Stromal cell of bone marrow (primary cell): ENCODE measurements at regions not wholly inside any gene's neighbourhood (a gene's known extent, or its start where the extent isn't known, plus 50 kb on each side); places are given as distances from the start of the nearest gene placed in this dataset.
"Not testable (repeated sequence)": the region's sequence is repeated elsewhere in the genome, so short reads cannot be mapped to it uniquely, and the experiment has no call there.

Experiments
- DNase-seq: peaks from one replicate; pipeline ENCODE4 v3.0.0-alpha.2; 2012; ENCODE audit warnings: low read depth

DNA sequence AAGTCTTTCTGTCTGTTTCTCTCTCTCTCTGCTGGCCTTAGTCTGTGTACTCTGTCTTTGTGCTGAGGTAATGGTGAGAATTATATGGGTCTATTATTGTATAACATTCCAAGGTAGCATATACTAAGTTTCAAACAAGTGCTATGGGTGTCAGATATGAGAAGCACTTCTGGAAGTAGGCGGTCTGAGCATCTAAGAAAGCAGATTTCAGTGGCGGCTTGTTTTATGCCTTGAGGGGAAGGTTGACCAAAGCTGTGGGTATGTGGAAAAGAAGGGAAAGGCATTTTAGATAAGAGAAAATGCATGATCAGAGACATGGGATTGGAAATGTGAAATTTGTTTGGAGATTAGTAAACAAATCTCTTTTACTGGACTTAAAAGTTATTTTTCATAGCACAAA is 348.5 kb downstream of the RFC3 start:
- no peak for DNase-seq

DNA sequence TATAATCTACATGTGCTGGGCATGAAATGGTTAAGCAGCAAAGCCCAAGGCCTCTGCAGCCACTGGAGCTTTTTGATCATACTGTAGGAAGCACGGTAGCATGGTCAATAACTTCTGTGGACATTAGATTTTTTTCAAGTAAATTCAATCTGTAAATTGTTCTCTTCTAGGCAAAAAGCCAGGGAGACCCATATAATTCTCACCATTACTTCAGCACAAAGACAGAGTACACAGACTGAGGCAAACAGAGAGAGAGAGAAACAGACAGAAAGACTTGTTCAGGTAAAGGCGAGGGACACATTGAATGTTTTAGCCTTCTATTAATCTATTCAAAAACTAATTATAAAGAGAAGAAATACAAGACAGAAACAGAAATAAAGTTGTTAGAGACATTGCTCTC is 349.4 kb downstream of the RFC3 start:
- DNase-seq, result no peak

DNA sequence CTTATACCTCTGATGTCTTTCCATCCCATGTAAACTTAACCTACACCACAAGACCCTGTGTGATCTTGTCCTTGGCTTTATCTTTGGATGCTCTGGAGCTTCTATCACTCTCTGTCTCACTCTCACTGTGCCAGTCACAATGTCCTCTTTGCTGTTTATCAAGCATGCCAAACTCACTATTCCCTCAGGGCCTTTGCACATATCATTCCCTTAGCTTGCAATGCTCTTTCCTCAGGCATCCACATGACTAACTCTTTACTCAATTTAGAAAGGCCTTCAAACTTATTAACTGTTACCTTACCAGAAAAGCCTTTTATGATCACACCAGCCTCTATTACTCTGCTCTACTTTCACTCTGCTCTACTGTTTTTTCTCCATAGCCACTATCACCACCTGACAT is 354.1 kb downstream of the RFC3 start:
- DNase-seq, result peak; percentile 27

DNA sequence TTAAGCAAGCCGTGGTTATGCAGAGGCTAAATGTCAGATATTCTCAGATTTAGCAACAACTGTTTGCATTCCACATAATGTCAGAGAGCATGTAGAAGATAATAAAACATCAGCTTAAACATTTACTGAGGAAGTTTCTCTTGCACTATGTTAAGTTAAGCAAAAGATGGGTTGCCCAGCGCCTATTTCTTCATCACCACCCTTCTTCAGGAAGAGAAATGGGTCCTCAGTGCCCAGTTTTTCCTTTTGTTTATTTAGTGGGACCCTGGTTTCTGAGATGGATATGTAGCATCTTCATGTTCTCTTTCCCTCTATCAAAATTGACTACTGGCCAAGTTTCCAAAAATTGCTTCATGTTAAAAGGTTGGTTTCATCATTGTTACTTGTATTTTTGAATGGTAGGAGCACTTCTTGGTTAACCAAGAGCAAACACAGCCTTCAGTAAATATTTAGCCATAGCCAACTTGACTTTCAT is 356.8 kb downstream of the RFC3 start:
- DNase-seq, result no peak

DNA sequence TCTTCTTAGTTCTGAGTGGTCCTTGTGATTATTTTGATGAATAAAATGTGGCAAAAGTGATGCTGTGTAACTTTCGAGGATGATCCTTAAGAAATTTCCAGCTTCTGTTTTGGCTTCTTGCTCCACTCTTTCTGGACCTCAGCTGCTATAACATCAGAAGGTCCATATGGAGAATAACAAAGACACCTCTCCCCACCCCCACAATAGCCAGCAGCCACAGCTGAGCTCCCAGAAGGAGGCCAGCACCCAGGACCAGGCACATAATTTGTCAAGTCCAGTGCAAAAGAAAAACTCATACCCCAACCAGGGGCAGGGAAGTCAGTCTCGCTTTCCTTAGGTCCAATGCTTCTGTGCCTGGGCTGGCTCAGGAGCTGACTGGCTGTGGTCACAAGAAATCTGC is 357.6 kb downstream of the RFC3 start:
- no peak for DNase-seq

DNA sequence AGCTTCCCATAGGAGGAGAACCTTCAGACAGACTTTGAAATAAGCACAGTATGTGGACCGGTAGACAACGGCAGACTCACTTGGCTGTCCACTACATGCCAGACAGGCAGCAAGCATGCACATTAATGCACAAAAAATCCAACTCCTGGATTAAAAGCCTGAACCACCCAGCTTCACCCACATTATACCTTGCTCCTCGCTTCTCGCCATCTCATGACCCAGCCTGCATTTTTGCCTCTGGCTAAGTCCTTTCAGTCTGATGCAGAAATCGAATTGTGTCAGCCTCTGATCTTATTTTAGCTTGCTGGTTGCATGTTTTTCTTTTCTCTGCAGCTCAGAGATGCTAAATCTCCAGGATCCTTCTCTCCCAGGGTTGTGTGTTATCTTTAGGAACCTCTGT is 358.7 kb downstream of the RFC3 start:
- DNase-seq, result no peak

DNA sequence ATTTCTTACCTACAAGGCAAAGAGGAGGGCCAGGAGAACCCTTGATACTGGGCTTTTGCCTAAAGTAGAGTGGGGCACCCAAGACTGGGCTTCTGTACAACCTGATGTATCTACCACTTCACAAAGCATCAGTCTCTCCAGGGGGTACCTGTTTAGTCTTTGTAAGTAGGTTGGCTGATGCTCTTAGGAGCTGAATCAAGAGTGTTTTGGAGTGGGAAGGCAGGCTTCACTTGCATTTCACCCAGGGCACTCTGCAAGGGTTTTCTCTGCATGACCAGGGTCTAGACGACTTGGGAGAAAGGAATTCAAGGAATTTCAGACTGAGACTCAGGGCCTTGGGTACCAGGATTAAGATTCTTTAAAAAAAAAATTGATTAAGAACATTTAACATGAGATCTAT is 361.5 kb downstream of the RFC3 start:
- DNase-seq, result no peak

DNA sequence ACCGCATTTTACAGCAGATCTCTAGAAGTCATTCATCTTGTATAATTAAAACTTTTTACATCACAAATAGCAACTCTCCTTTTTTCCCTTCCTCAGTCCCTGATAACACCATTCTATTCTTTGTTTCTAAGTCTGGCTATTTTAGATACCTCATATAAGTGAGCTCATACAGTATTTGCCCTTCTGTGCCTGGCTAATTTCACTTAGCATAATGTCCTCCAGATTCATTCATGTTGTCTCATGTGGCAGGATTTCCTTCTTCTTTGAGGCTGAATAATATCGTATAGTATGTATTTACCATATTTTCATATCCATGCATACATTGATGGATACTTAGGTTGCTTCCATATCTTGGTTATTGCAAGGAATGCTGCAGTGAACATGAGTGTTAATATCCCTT is 362.0 kb downstream of the RFC3 start:
- DNase-seq, result no peak

DNA sequence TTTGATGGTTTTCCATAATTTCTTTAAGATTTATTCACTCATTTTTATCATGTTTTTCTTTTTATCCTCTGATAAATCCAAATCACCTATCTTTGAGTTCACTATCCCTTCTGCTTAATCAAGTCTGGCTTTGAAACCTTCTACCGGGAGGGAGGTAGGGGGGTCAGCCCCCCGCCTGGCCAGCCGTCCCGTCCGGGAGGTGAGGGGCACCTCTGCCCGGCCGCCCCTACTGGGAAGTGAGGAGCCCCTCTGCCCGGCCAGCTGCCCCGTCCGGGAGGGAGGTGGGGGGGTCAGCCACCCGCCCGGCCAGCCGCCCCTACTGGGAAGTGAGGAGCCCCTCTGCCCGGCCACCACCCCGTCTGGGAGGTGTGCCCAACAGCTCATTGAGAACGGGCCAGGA is 363.3 kb downstream of the RFC3 start:
- DNase-seq, result not testable (repeated sequence)

DNA sequence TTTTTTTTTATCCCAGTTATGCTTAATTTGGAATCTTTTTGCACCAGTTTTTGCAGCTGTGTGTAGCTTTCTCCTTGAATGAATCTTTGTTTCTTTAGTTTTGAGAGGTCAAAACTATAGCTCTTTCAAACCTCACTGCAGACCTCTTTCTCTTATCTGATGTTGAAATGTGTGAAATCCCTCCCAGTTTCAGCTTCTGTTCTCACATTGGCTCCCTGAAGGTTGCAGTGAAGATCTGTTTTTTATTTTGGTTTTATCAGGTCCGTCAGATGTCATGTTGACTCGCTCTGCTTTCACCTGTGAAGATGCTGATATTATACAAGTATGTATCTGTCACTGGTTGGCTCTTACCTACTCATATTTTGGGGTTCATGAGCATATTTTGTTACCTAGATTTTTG is 372.0 kb downstream of the RFC3 start:
- DNase-seq, result no peak

DNA sequence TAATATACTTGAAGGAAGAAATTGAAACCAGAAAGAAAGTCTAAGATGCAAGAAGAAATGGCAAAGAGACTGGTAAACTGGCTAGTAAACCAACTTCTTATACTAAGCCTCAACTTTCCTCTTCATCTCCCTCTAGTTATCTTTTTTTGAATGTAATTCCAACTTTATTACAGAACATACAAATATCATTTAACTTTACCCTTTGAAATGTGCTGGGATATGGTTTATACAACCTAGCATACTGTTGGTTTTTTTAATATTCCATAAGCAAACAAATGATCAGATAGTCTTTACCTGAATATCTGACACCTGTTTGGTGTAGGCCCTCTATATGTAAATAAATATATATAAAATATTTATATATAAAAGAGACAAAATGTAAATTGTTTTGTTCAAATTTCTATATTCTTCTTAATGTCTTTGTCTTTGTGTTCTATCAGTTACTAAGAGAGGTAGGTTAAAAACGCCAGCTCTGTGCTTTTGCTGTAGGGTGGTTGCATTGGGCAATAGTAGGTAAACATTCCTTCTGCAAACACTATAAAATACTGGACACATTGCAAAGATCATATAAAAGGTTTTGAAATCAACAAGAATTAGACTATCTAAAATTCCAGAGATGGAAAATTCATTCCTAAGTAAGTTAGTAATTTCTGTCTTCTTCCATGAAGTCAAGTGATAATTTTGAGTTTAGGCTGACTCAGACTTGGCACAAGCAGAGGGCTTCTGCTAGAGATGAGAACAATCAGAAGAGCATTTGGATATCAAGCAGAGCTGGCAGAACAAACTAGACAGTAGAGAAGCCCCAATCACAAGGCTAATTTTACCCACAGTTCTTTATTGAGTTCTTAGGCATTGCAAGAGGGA is 383.3 kb downstream of the RFC3 start:
- peak; percentile 40 for DNase-seq

DNA sequence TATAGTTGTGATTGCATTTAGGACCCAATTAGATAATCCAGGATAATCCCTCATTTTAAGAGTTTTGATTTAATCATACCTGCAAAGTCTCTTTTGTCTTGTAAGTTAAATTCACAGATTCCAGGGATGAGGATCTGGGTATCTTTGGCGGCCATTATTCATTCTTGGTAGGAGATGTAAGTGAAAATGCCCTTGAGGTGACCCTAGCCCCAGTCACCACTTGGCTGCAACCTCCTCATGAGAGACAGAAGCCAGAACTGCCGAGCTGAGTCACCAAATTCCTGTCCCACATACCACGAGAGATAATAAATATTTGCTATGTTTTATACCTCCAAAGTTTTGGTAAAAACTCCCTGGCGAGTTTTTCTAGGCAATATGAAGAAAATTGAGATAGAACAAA is 389.4 kb downstream of the RFC3 start:
- peak; percentile 41 for DNase-seq

DNA sequence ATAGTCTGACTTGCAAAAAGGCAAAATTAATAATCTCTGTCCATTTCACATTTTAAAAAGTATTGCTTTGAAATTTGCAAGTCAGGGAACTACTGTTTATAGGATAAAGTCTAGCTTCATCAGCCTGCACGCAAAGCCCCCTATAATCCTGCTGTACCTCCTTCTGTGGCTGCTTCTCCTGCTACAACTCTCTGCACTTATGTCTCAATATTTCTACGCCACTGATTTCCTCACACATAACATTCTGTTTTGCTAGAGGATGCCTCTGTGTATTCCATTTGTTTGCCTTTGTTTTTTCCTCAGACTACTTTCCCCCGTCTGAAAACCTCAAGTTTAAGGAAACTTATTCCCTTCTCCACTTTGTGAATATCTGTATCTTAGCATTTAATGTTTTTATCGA is 389.9 kb downstream of the RFC3 start:
- no peak for DNase-seq

DNA sequence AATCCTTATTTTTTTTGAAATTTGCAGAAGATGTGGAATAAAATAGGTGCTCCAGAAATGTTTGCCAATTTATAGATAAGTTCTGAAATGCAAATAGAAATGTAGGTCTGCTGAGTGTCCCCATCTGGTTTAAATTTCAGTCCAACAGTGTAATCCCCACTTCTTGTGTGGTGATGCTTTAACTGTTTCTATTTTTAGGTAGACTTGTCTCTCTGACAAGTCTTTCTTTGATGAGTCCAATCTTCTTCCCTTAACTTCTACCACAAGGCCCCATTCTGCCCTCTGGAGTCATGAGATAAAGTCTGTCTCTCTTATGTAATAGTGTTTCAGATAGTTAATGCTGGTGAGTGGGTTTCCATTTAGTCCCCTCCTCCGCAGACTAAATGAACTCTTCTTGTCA is 390.4 kb downstream of the RFC3 start:
- no peak for DNase-seq

DNA sequence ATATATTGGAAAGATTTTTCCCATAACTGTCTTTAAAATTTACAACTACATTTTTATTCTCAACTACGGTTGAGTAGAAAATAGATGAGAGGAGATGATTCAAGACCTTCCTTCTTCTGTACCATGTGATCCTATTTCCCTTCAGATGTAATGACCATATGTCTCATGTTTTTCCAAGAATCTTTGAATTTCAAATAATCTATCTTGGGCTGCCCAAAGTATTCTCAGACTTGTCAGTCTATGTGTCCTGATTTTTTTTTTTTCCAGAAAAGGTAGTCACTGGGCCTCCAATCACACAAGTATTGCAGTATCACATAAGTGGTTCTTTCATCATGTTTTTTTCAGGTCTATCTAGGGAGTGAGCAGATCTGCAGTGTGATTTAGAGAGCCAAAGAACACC is 392.4 kb downstream of the RFC3 start:
- DNase-seq, result no peak

DNA sequence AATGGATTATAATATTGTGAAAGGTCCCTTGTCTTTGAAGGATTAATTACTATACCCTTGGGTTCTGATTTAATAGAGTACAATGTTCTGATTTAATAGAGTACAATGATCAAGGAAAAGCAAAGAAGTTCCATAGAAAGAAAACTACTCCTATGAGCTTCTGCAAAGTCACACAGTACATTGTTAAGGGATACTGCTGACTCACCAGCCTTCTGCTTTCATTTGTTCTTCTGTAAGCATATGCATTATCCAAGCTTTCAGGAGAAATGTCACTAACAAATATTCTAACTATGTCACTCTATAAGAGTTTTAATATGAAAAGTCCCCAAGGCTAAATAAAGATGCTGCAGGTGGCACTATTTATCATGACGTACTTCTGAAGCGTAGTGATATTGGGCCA is 396.7 kb downstream of the RFC3 start:
- DNase-seq, result no peak

DNA sequence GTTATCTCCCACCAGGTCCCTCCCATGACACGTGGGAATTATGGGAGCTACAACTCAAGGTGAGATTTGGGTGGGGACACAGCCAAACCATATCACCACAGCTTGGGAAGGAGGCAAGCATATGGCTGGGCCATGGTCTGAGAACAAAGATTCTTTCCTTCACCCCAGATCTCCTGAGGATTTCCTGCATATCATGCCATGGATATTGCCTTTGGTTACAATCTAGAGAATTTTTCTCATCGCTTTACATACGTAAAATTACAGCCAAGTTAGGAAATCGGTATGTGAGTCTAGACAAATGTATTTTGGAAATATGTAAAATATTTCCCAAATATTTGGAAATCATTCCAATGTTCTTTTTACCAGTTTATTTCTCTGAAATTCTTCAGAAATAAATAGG is 398.3 kb downstream of the RFC3 start:
- DNase-seq, result no peak

DNA sequence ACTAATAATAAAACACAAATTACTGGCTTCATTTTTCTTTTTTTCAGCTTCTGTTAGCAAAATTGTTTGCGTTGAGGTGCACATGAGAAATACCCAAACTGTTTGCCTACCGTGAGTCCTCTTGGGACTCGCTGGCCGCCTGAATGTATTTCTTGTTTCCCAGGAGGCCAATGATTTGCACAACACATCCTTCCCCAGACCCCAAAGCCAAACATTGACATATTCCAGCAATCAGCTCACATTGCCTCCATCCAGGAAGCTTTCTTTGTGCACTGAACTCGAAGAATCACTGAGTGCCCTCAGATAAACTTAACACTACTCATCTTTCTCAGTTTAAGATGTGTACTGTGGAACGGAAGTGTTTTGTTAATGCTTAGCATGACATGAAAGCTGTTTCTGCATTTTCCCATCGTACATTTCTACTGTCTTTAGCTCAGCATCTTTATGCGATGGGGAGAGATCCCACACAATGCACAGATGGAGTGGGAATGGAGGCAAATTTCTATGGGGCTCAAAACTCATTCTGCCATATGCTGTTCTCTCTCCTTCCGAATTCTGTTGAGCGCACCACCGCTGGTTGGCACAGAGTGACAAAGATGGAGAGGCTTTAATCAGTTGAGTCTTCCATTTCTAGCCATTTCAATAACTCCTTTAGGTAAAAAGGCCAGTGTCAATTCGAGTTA is 399.5 kb downstream of the RFC3 start:
- DNase-seq, result no peak

DNA sequence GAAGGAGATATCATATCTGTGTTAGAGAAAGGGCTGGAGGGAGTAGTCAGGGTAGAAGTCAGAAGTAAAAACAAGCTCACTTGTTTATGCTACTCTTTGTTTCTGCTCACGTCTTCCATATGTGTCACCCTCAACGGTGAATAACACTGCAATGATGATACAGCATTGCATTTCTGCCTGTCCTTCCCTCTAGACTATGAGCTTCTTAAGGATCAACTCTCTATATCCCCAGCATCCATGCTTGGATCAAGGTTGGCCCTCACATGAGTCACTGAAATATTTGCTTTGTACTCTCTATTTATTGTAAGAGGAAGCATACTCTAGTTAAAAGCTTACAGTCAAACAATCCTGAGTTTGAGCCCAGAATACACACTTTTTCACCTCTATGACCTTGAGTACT is 406.0 kb downstream of the RFC3 start:
- DNase-seq, result no peak

DNA sequence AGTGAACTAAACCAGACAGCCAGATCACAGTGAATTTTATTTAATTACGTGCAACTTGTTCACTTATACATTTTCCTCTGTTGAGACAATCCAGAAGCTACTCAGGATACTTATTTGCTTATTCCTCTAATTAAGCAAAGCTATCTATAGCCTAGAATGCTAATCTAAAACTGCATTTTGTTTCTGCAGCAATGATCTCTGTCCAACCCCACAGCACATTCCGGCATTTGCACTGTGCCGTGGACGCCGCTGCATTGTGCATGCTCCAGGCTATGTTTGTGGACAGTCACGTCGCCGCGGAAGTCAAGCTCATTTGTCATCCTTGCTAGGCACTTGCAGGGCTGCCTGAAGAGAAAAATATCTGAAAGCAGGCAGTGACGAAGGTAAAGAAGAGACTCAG is 406.9 kb downstream of the RFC3 start:
- no peak for DNase-seq

DNA sequence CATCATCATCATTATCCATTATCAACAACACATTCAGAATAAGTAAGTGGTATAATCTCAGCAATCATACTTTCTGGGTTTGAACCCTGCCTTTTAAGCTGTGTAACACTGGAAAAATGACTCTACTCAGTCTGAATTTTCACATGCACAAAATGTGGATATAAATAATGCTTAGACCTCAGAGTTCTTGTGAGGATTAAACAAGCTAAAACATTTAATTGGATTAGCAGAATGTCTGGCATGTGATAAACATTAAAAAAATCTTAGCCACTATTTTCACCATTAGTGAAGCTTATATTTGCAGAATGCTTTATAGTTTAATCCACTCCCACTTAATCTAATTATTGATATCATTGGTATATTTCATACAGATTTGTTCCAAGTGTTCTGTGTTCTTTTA is 412.3 kb downstream of the RFC3 start:
- no peak for DNase-seq

DNA sequence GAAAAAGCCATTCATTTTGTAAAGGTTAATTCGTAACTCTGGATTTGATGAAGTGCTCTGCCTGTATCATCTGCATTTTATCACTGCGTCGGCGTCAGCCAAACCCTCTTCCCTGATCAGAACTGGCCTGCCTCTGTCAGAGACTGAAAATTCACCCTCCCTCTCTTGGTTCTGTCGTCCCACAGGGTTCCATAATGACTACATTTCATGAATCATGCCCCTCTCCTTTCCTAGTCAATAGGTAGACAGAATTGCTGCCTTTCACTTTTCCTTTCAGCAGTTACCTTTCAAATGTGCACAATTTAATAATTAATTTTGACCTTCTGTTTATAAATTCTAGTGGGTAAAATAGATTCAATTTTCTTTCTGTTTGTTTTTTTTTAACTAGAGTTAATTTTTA is 423.4 kb downstream of the RFC3 start:
- DNase-seq, result no peak

DNA sequence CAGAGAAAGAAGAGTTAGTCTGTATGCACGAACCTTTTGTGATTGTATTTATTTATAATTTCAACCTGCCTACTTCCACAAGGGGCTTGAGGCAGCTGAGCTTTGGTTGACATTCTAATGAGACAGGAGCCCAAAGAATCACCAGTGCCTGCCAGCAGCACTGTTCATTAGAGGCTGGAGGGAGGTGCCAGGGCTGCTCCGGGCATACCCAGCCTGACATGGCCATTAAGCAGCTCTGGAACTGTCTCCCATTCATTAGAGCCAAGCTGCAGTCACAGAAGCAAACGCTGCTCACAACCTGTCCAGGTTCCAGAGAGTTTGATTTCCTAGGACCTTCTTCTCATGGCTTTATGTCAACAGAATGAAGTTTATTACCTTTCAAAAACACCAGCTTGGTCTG is 425.5 kb downstream of the RFC3 start:
- no peak for DNase-seq

DNA sequence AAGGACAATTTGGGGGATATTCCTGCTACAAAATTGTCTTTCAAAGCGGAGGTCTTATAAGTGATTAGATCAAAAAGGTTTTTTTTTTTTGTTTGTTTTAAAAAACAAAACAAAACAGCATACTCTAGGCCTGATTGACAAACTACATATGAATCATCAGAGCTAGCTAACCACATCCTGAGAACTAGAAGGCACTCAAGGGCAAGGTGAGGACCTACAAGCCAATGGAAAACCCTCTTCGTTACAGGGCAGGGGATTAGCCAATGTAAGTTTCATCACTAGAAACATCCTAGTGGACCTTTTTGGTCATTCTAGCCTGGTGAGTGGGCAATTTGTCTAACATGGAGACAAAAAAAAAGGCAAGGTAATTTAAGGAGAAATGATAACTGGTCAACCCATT is 428.6 kb downstream of the RFC3 start:
- no peak for DNase-seq
